Gastroesophageal sphincter (tissue), 3 donors: ENCODE measurements at regions not wholly inside any gene's neighbourhood (a gene's known extent, or its start where the extent isn't known, plus 50 kb on each side); places are given as distances from the start of the nearest gene placed in this dataset.

ENCODE experiments used
- POLR2A ChIP-seq, 2 donors: fragments of 450-650 bp; IDR thresholded peaks; one replicate each; pipeline ENCODE4 v1.6.1; 2017; ENCODE audit warnings: antibody characterized with exemption in 2 of 2, mild to moderate bottlenecking in 2 of 2, moderate library complexity in 1 of 2
- POLR2AphosphoS5 ChIP-seq: sonication (generic); formaldehyde crosslinking; IDR thresholded peaks from one replicate; pipeline ENCODE4 v1.6.1; 2017; ENCODE audit warnings: antibody characterized with exemption
- TF ChIP-seq, protein P1 (sequence below), 4 experiments: fragments of 200-600 bp in 2 of 4; fragments of 450-650 bp in 2 of 4; sonication (generic) in 1 of 4; IDR thresholded peaks; one replicate each; pipeline ENCODE4 v1.5.1; 2017 to 2019; ENCODE audit warnings: antibody characterized with exemption in 4 of 4, mild to moderate bottlenecking in 2 of 4, moderate library complexity in 2 of 4

DNA sequence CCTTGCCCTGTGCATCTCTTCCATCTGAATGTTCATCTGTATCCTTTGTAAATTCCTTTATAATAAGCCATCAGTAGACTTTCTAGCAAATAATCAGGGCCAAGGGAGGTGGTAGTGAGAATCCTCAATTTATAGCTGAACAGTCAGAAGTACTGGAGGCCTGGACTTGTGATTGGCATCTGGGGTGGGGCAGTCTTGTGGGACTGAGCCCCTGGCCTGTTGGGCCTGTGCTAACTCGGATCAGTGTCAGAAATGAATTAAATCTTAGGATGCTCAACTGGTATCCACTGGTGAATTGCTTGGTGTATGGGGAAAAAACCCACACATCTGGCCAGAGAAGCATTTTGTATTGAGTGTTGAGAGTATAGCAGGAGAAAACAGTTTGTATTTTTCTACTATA is 481.8 kb downstream of the GLRX3 start:
- TF ChIP-seq, protein P1, sequence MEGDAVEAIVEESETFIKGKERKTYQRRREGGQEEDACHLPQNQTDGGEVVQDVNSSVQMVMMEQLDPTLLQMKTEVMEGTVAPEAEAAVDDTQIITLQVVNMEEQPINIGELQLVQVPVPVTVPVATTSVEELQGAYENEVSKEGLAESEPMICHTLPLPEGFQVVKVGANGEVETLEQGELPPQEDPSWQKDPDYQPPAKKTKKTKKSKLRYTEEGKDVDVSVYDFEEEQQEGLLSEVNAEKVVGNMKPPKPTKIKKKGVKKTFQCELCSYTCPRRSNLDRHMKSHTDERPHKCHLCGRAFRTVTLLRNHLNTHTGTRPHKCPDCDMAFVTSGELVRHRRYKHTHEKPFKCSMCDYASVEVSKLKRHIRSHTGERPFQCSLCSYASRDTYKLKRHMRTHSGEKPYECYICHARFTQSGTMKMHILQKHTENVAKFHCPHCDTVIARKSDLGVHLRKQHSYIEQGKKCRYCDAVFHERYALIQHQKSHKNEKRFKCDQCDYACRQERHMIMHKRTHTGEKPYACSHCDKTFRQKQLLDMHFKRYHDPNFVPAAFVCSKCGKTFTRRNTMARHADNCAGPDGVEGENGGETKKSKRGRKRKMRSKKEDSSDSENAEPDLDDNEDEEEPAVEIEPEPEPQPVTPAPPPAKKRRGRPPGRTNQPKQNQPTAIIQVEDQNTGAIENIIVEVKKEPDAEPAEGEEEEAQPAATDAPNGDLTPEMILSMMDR (IDR thresholded peaks at IDR 0.05) = no peak
- TF ChIP-seq POLR2A (IDR thresholded peaks at IDR 0.05) = no peak
- TF ChIP-seq POLR2AphosphoS5 = no peak
